Tongue (tissue), 1 donor: ENCODE measurements at regions not wholly inside any gene's neighbourhood (a gene's known extent, or its start where the extent isn't known, plus 50 kb on each side); places are given as distances from the start of the nearest gene placed in this dataset.
A peak's percentile ranks its signal among the peaks of the same experiment; 100 is the strongest.

Experiments used
- DNase-seq: peaks from one replicate; pipeline ENCODE4 v3.0.0-alpha.2; 2015

DNA sequence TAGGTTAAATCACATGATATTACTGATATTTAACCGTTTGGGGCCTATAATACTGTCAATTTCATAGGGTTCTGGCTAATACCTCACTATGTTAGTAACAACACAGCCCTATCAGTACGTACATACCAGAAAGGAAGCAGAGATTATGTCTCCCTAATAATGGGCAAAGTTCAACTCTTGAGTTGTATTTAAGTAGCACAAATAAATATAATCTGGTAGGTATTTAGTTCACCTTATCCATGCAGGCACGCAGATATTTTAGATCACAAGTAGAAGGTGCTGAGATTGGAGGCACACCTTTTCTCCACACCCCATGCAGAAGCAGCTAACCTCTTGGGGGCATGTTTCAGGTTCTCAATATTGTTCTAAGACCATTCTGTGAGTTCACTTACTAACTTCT, 118.9 kb downstream of the IRS1 start:
- no peak for DNase-seq

DNA sequence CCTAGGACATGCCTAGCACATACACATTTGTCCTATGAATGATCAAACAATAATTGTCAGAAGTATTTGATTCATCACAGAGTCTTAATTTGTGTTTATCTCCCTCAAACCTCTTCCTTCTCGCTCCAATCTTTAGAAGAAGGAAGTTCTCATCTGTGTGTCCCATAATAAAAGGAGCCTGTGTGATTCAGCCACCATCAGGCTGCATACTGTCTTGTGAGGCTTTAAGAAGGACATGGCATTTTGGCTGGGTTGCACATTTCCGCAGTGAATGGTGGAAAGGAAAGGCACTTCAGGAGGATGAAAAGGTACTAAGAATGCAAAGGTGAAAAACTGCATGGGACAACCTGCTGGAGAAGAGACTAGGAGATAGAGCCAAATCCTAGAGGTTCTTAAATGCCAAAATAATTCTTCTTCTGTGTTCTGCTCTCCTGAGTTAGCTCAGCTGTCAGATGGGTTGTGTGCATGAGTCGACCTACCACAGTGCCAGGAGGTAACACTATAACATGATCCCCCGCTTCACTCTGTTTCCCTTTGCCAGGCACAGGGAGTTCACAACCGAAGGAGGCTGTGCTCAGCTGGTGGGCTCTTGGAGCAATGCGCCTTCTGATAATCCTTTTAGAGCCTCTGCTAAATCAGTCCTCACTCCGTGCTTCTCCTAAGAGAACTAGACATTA, 120.1 kb downstream of the IRS1 start:
- DNase-seq = peak; percentile 83

DNA sequence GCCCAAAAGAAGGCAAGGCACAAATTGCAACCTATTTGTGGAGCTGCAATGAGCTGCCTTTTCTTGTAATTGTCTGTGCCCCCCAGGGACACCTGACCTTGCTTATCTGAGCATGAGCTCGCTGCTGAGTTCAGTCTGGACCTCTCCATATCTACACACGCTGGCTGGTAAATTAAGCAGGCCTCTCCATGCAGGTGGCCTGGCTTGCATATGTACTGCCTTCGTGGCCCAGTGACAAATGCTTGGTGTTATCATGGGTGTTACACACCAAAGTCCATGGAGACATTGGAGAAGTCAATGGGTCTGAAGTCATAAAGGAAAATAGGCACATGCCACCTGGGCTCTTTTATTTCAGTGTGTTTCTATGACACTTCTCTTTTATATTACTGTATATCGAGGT, 121.2 kb downstream of the IRS1 start:
- no peak for DNase-seq

DNA sequence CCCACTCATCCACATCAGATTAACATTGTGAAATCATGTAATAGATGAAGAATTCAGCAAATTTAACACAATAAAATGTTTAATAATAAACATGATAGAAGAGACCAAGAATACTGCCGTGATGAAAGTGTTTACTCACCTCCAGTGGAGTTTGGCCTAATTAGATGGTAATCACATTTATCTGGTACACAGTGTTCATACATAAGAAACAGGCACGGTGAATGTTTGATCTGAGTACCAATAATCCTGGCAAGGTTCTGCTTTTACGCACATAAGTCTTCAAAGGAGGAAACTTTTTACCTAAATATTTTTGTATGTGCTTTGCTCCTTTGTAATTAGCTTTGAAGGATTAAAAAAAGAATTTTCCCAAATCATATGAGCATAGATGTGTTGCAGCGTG, 122.5 kb downstream of the IRS1 start:
- no peak for DNase-seq

DNA sequence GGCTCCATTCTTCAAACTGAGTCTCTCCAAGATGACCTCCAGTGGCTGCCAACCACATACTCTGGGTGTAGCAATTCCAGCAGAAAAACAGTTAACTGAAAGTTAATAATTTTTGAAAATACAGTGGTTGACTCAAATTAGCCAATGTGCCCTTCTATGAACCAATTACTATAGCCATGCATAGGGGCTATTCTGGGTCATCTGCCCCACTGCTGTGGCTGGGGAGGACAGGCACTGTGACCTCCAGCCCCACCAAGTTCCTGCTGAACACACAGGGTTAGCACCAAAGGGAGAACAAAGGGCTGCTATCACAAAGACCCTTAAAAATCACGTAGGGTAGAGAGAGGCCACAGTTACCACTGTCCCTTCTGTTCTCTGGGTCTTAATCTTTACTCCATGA, 123.0 kb downstream of the IRS1 start:
- no peak for DNase-seq

DNA sequence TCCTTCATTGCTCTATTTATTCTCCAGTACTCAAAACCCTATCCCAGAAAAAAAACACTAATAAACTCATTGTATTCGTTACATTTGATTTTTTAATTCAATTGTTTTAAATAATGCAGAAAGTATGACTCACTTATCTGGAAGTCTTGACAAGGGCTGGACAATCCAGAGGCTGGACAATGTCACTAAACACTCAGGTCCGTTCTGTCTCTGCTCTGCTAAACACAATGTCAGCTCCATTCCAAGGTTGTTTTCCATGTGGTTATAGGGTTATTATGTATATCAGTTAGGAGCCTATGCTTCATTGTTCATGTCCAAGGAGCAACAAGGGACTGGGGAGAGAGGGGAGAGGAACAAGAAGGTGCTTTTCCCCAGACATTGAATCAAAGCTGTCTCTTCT, 125.5 kb downstream of the IRS1 start:
- DNase-seq = no peak

DNA sequence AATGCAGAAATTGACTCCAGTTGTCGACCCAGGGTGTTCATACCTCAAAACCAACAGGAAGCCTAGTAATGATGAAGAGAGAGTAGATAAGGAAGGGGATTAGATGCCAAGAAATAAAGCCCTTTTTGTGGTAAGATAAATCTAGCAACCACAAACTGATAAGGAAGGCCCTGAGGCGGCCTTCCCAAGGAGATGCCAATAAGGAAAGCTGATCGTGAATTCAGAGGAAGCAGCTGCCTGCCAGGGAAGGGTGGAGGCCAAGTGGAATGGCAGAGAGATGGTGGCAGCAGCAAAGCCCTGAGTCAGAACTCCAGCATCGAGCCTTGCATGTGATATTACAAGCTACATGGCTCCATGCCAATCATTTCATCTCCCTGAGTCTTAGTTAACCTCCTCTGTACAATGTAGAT, 126.3 kb downstream of the IRS1 start:
- DNase-seq = no peak

DNA sequence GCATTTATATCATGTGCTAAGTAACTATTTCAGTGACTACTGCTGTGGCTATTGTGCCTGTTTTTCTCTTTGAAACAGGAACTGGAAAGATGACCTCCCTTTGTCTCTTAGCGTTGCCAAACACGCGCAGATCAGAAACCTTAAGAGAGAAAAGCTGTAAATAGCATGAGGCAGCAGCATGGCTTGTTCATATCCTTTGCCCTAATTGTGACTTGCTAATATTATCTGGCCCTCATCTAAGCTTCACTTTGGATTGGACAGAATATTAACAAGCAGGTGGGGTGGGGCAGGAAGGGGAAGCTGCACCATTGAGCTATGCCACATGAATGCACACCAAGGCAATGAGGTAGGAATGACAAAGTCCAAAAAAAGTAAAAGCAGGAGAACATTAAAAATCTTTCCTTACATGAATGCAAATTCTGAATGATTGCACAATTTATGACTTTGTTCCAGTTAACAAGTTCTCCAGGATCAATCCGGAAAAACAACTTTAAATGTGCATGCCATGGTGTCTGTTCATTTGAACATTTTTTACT, 128.4 kb downstream of the IRS1 start:
- DNase-seq = no peak

DNA sequence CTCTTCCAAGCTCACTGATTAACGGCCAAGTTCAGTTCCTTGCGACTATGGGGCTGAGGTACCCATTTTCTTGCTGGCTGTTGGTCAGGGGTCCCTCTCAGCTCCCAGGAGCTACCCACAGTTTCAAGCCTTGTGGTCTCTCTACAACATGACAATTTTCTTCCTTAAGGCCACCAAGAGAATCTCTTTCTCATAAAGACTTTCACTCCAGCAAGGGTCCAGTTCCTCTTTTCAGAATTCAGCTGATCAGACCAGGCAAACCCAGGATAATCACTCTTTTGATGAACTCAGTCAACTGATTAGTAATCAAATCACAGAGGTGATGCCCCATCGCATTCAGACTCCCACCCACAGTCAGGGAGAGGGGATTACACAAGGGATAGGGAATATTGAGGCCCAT, 129.7 kb downstream of the IRS1 start:
- no peak for DNase-seq

DNA sequence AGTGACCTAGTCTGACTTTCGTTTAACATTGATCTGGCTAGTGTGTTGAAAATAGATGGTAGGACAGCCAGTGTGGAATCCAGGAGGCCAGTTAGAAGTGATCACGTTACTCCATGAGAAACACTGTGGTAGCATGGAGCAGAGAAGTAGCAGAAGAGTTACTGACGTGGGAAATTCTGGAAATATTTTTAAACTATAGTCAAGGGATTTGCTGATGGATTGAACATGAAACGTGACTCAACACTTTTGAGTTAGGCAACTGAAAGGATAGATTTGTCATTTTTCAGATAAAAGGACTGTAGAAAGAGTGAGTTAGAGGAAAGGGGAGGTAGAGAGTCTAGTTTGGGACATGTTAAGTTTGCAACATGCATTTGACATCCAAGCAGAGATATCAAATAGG, 130.4 kb downstream of the IRS1 start:
- DNase-seq = no peak

DNA sequence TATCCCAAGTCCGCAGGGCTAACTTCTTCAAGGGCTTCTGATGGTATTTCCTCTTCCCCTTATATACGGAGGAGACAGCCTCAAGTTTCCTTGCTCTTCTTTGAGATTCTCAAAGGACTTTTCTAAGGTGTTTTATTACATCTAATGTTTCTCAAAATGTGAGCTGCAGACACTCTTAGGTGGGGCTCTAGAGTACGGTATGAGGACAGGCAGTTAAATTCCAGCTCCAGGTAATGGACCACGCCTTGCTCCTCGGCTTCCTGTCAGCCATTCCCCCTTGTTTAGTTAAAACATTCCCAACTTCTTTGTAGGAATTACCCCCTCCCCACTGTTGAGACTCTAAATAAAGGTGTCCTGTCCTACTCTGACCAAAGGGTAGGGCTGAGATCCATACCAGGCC, 131.9 kb downstream of the IRS1 start:
- no peak for DNase-seq

DNA sequence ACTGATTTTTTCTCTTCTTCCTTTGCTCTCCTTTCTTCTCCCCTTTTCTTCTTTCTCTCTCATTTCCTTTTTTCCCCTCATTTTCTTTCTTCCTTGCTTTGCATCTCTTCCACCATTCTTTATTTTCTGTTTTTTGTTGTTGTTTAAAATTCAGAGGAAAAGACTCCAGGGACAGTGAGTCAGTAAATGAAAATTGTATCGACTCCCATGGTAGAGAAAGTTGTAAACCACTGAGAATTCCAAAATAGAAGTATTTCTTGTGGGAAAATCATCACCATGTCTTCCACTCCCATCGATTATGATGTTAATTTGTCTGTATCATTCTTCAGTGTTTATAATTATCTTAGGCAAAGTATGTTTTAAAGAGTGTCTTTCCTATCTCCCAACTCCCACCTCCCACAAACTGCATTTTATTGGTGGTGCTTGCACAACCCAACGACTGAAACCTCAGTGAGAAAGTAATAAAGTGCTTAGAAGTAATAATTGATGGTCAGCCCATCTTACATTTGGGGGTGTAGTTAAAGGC, 134.3 kb downstream of the IRS1 start:
- no peak for DNase-seq

DNA sequence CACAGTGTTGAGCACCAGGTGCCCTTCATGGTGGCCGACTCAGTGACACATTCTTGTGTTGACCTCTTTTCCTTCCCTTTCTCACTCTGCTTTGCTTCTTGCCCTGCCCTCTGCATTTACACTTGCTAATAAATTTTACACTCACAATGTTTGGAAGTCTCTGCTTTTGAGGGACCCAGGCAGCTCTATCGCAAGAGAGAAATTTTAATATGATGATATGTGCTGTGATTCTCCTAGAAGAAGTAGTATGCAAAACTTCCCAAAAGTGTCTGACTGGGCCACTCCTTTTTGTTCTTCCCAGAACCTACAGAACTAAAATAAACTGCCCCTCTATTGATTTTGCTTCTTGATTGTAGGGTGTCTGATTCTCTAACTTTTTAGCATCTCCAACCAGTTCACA, 135.0 kb downstream of the IRS1 start:
- no peak for DNase-seq

DNA sequence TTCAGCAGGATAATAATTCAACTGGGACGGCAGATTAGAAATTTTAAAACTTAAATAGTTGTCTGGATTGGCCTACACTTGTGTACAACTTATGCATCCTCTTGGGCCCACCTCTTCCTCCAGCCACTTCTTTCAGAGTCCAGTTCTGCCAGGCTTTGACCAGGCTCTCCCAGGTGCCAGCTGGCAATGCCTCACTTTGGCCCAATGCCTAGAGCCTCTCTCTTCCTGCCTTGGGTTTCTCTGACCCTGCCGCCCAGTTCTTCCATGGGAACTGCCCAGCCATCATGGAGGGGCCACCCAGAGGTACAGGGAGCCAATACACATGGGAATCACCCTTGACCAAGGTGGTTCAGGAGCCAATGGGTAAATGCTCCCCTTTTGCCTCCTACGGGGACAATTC, 135.5 kb downstream of the IRS1 start:
- DNase-seq = no peak

DNA sequence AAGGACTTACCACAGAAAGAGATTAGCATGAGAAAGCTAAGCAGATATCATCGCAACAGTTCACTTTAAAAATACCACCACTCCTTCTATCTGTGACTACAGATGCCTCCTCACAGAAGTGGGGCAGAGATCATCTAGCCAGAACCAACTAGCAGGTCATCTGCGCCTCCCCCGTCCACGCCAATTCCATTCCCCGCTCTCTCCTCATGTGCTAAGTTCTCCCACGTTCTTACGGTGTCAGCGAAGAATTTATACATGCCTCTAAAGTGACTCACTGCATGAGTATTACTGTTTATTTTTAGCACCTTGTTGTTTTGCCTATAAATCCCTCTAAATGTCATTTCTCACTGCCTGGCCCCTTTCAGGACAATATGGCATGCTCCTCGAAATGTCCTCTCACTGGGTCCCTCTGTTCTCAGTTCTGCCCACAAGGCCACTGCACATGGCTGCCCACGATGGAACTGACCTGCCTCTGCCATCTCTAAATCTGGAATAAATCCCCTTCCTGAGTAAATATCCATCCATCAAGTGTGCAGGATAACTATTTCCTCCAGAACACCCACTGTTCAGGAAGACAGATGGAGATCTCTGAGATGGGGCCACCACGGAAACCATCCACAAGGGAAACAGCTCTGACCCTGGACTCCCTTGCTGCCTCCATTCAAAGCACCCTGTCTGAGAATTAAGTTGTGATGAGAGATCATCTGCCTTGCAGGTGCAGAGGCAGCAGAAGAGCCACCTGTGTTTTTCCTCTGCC, 137.7 kb downstream of the IRS1 start:
- no peak for DNase-seq

DNA sequence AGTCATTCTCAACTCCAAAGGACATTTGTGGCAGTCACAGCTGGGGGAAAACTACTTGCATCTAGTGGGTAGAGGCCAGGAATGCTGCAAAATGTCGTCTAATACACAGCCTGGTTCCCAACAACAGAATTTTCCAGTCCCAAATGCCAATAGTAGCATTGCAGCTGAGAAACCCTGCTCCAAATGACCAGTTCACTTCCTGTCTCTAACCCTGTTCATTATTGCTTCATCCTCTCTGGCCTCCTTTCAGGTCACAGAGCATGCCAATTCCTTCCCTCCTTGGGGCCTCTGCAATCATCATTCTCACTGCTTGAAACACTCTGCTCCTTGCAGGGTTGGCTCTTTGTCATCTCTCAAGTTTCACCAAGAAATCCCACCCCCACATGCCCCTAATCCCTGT, 139.1 kb downstream of the IRS1 start:
- DNase-seq = peak; percentile 56

DNA sequence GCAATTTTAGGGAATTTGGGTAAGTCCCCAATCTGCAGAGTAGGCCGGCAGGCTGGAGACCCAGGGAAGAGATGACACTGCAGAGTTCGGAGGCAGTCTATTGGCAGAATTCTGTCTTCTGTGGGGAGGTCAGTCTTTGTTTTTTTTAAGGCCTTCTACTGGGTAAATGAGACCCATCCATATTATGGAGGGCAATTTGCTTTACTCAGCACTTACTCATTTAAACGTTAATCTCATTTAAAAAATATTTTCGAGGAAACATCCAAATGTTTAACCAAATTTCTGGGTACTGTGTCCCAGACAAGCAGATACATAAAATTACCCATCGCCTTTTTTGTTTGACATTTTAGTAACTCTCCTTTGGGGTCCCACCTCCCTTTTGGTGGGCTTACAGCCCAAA, 139.5 kb downstream of the IRS1 start:
- no peak for DNase-seq

DNA sequence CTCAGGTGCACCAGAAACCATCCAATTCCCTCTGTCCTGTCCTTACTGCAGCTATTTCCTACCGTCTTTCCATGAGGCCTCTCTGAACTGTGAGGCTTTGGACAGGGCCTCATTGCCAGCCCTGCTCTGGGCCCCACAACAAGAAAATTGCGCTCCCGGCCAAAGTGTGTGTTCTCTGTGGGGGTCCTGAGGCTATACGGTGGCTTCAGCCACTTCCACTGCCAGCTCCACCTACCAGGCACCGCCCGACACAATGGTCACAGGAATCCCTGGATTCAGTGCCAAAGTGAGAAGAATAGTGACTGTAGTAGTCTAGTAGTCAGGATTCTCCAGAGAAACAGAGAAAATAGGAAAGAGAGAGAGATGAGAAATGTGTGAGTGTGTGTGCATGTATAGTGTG, 140.2 kb downstream of the IRS1 start:
- DNase-seq = no peak

DNA sequence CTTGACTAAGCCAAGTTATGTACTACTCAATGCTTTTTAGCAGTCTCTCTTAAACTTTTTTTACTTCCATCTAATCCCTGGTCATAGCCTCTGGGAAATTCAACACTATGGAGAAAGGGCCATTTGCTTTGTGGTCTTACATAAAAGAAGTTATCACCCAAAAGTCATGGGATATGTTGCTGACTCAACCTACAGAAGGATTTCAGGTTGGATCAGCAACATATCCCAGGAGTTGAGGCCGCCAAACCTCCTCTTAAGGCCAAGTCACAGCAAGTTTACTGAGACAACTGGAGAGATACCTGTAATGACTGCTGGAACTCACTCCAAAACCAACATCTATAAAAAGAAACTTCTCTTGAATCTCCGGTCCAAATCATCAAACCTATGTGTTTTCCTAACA, 141.1 kb downstream of the IRS1 start:
- peak; percentile 33 for DNase-seq

DNA sequence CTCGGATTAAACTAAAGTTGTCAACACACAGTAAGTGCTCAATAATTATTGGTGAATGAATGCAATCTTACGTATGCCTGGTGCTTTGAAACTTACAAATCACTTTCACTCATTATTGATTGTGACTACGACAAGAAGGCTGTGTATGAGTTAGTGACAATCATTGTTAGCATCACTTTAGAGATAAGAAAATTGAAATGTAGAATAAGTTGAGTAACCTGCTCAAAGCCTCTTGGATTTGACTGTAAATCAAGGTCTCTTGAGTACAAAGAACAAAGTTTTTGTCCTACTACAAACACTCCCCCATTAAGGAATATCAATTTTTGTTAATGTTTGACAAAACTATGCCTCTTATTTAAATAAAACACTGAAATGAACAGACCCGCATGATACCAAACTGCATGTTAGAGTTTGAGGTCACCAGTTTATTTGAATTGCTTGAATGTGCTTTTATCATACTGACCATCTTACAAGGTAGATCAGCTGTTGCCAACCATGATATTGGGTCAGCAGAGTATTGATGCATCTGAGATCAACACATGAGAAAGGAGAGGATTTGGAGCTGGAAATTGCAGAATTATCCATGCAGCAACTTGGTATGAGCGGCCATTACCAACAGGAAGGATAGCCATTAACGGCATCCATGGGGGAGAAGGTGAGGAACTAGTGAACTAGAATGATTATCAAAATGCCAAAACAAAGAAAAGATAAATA, 142.1 kb downstream of the IRS1 start:
- DNase-seq = no peak

DNA sequence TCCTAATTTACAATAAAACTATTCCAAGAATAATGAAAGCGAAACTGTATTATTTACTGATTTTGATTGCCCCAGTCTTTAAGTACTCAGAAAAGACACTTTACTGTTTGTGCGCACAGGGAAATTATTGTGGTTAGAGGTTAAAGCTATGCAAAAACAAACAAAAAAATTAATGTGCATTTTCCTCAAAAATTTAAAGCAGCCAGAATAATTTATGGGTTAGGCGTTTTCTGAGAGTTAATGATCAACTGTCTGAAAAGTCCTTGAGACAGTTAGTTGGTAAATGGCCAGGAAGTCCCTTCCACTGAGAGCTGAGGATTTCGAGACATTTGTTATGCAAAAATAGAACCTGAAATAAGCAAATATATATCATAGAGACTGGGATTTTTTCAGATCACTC, 143.3 kb downstream of the IRS1 start:
- no peak for DNase-seq

DNA sequence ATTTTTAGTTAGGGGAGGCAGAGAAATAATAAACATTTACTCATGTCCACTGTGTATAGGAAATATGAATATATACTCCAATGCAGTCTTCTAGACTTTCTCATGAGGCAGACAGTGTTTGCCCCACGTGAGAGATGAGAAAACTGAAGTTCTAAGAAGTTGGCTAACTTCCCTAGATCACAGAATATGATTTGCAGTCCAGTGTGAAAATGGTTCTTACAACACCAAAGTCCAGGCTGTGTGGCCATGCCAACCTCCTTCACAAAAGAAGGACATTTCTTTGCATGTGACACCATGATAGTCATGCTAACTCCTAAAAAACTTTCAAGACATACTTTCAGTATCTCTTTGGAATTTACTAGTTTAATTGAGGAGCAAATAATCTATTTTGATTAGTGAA, 143.7 kb downstream of the IRS1 start:
- no peak for DNase-seq
